HepG2 (cell line): ENCODE measurements at regions not wholly inside any gene's neighbourhood (a gene's known extent, or its start where the extent isn't known, plus 50 kb on each side); places are given as distances from the start of the nearest gene placed in this dataset.

ENCODE experiments used
- ATAC-seq: fragments of 200-7000 bp; cut with Tn5 transposase; 3 replicates; pipeline ENCODE4 v1.9.1; 2020; ENCODE audit warnings: mild to moderate bottlenecking, moderate library complexity
- BruUV-seq: library from RNA; stranded (reverse); fragments of 400-500 nt; replicated peaks from 2 replicates; lab custom pipeline; 2021; lab: Mats Ljungman, UMichigan
- CTCF ChIA-PET: fragments of 300-600 bp; formaldehyde crosslinking; extraction: SDS; loops from one replicate; lab custom pipeline; 2021; ENCODE audit warnings: low total read pairs, inconsistent platforms, low intra/inter-chr PET ratio; lab: Yijun Ruan, JAX
- POLR2A ChIA-PET: fragments of 350-600 bp; sonication (Branson Sonifier 250); formaldehyde crosslinking; loops from one replicate; lab custom pipeline; 2020; ENCODE audit warnings: antibody characterized with exemption, inconsistent platforms; lab: Yijun Ruan, JAX
- DNase-seq: peaks from one replicate; pipeline ENCODE4 v3.0.0-alpha.2; 2015; ENCODE audit warnings: low spot score
- FAIRE-seq: peaks from 3 replicates; lab custom pipeline; 2011; peaks lifted over from hg19 to GRCh38; lab: Jason Lieb, UNC
- H2AFZ ChIP-seq: one replicate; pipeline ENCODE4 v1.6.1; 2011; ENCODE audit warnings: low read length, inconsistent platforms
- H3K27ac ChIP-seq: fragments of 300-600 bp; 3 replicates; pipeline ENCODE4 v1.8.0; 2011; ENCODE audit warnings: mixed run types, mild to moderate bottlenecking, mixed read lengths, low read length, inconsistent platforms; ENCODE audit not compliant: insufficient read depth; ENCODE audit errors: extremely low read length
- H3K27me3 ChIP-seq, 2 experiments: fragments of 200-600 bp in 1 of 2; 2 replicates in 1 of 2; 3 replicates in 1 of 2; pipeline versions ENCODE4 v1.6.0 to v1.8.0; 2011; ENCODE audit warnings: low read length in 2 of 2, mild to moderate bottlenecking in 2 of 2, moderate library complexity in 2 of 2, inconsistent platforms in 1 of 2; ENCODE audit not compliant: insufficient read depth in 2 of 2, control insufficient read depth in 1 of 2
- H3K36me3 ChIP-seq, 2 experiments: fragments of 200-600 bp in 1 of 2; replicated peaks in 1 of 2; 2 replicates in 1 of 2; 3 replicates in 1 of 2; pipeline versions ENCODE4 v1.5.1 to v1.8.0; 2011; ENCODE audit warnings: low read length in 2 of 2, inconsistent platforms in 1 of 2; ENCODE audit not compliant: insufficient read depth in 2 of 2, control insufficient read depth in 1 of 2
- H3K4me1 ChIP-seq: 2 replicates; pipeline ENCODE4 v1.5.1; 2012; ENCODE audit warnings: low read length, inconsistent platforms; ENCODE audit not compliant: insufficient read depth
- H3K4me2 ChIP-seq: 2 replicates; pipeline ENCODE4 v1.6.0; 2011; ENCODE audit warnings: low read depth, low read length, inconsistent platforms
- H3K4me3 ChIP-seq, 3 experiments: fragments of 200-600 bp in 1 of 3; sonication (generic), shearing (Covaris generic) in 1 of 3; replicated peaks in 1 of 3; 2 replicates each; pipeline ENCODE4 v1.5.1; 2011 to 2016; ENCODE audit warnings: low read length in 3 of 3, inconsistent platforms in 2 of 3, low read depth in 2 of 3, mild to moderate bottlenecking in 2 of 3, control low read depth in 1 of 3, mixed read lengths in 1 of 3; ENCODE audit not compliant: insufficient read depth in 1 of 3
- H3K79me2 ChIP-seq: one replicate; pipeline ENCODE4 v1.6.1; 2011; ENCODE audit warnings: low read length, inconsistent platforms; ENCODE audit not compliant: insufficient read depth
- H3K9ac ChIP-seq: 2 replicates; pipeline ENCODE4 v1.6.0; 2011; ENCODE audit warnings: mild to moderate bottlenecking, low read depth, low read length, inconsistent platforms; ENCODE audit not compliant: insufficient read depth
- H3K9me3 ChIP-seq: 2 replicates; pipeline ENCODE4 v1.5.1; 2012; ENCODE audit warnings: mild to moderate bottlenecking, low read length
- H4K20me1 ChIP-seq: 2 replicates; pipeline ENCODE4 v1.6.0; 2011; ENCODE audit warnings: inconsistent platforms, mild to moderate bottlenecking, low read length, moderate library complexity; ENCODE audit not compliant: insufficient read depth
- CCDC6 ChIP-seq: sonication (generic); formaldehyde crosslinking; IDR thresholded peaks from 2 replicates; pipeline ENCODE4 v1.8.1; 2022; ENCODE audit warnings: mild to moderate bottlenecking, missing genetic modification reagents, moderate library complexity
- CEBPG ChIP-seq: IDR thresholded peaks from 2 replicates; pipeline ENCODE4 v1.6.1; 2016
- KMT2A ChIP-seq: sonication (generic); formaldehyde crosslinking; IDR thresholded peaks from 2 replicates; pipeline ENCODE4 v1.4.0; 2020; ENCODE audit warnings: missing genetic modification reagents
- RXRB ChIP-seq: IDR thresholded peaks from 2 replicates; pipeline ENCODE4 v1.6.1; 2016; ENCODE audit warnings: borderline replicate concordance, missing genetic modification reagents, missing compliant biosample characterization
- SATB2 ChIP-seq: sonication (generic); formaldehyde crosslinking; IDR thresholded peaks from 2 replicates; pipeline ENCODE4 v1.5.0; 2020; ENCODE audit warnings: missing genetic modification reagents
- SMARCC2 ChIP-seq: fragments of 450-650 bp; IDR thresholded peaks from 2 replicates; pipeline ENCODE4 v1.6.1; 2017; ENCODE audit warnings: antibody characterized with exemption, mild to moderate bottlenecking
- ZBTB49 ChIP-seq: sonication (generic); formaldehyde crosslinking; IDR thresholded peaks from 2 replicates; pipeline ENCODE4 v1.4.0; 2020; ENCODE audit warnings: missing genetic modification reagents, borderline replicate concordance
- WGBS: methylation state at CpG from one replicate; pipeline ENCODE4 v1.1.6; 2017; ENCODE audit warnings: low lambda C conversion rate; 5-methylcytosine and 5-hydroxymethylcytosine counted together
- in situ Hi-C: cut with HindIII; loops from 2 replicates; pipeline ENCODE4 v1.10.0; 2017; ENCODE audit warnings: low pct_unique_long_range_greater_than_20kb; ENCODE audit not compliant: extremely low pct_ligation_motif_present
- intact Hi-C: fragments of 100-400 bp; cut with micrococcal nuclease; formaldehyde crosslinking; loops from one replicate; pipeline ENCODE4 v1.10.0; 2022; ENCODE audit not compliant: unreplicated experiment
- TF ChIP-seq, protein P1 (sequence below): sonication (generic); formaldehyde crosslinking; IDR thresholded peaks from 2 replicates; pipeline ENCODE4 v1.4.0; 2020; ENCODE audit warnings: mild to moderate bottlenecking, low read depth, missing genetic modification reagents

DNA sequence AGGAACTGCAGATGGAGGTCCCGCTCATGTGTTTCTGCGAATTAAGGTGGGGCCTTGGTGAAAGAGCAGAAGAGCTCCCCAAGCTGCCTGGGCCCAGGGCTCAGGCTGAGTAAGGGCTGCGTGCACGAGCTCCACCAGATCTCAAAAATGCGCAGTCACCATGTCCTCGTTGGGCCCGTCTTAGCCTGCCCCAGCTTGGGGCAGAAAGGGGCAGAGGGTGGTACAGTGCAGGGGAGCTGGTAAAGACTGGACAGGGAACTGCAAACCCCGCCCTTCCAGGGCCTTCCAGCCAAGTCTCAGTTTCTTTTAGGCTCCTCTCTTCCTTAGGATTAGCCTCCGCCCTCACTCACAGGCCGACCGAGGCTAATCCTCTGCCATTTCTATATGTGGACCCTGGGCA is 101.6 kb downstream of the FOXF2 start:
- Histone ChIP-seq H3K79me2 (no peaks in the 10 kb centered on the region), H3K4me2 (no peak overlapping the region), H3K27me3 (peaks cover 0 to 27% of the 10 kb centered on the region in 2 experiments), H4K20me1 (no peaks in the 10 kb centered on the region), H3K9ac (no peak overlapping the region), H3K4me1 (no peaks in the 10 kb centered on the region), H3K4me3 (no peak overlapping the region), H3K9me3 (no peaks in the 10 kb centered on the region), H3K36me3 (no peaks in the 10 kb centered on the region), H3K27ac (no peak overlapping the region), H2AFZ (no peak overlapping the region)
- intact Hi-C loops: no loop called here
- TF ChIP-seq, protein P1, sequence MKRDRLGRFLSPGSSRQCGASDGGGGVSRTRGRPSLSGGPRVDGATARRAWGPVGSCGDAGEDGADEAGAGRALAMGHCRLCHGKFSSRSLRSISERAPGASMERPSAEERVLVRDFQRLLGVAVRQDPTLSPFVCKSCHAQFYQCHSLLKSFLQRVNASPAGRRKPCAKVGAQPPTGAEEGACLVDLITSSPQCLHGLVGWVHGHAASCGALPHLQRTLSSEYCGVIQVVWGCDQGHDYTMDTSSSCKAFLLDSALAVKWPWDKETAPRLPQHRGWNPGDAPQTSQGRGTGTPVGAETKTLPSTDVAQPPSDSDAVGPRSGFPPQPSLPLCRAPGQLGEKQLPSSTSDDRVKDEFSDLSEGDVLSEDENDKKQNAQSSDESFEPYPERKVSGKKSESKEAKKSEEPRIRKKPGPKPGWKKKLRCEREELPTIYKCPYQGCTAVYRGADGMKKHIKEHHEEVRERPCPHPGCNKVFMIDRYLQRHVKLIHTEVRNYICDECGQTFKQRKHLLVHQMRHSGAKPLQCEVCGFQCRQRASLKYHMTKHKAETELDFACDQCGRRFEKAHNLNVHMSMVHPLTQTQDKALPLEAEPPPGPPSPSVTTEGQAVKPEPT: no peak
- no peak for TF ChIP-seq SATB2 (CRISPR knock-in tag)
- TF ChIP-seq KMT2A: no peak
- TF ChIP-seq CEBPG (CRISPR knock-in tag): no peak
- no peak for TF ChIP-seq RXRB (CRISPR knock-in tag)
- TF ChIP-seq CCDC6: no peak
- no peak for TF ChIP-seq SMARCC2
- no peak for TF ChIP-seq ZBTB49
- POLR2A ChIA-PET: no interaction called here
- CTCF ChIA-PET: no interaction called here
- BruUV-seq: no TSS peak
- no peak for DNase-seq
- in situ Hi-C loops: no loop called here
- FAIRE-seq: no peak
- WGBS: 70% methylated on average over 11 of the region's 11 CpGs
- no peak for ATAC-seq
